GM21825 (cell line): ENCODE measurements at regions not wholly inside any gene's neighbourhood (a gene's known extent, or its start where the extent isn't known, plus 50 kb on each side); places are given as distances from the start of the nearest gene placed in this dataset.
"Not testable (repeated sequence)": the region's sequence is repeated elsewhere in the genome, so short reads cannot be mapped to it uniquely, and the experiment has no call there.

Source experiments
- ATAC-seq: cut with Tn5 transposase; IDR thresholded peaks from one replicate; pipeline ENCODE4 v1.9.1; 2021; ENCODE audit warnings: mild to moderate bottlenecking, moderate library complexity; ENCODE audit not compliant: unreplicated experiment

- ATAC-seq: no peak
These were observed 96.0 kb upstream of the GSE1 start for GRCh38 chr16:85517154-85517553.

- ATAC-seq: no peak
These were observed 95.5 kb upstream of the GSE1 start for GRCh38 chr16:85517563-85518179.

- no peak for ATAC-seq
These were observed 94.6 kb upstream of the GSE1 start for GRCh38 chr16:85518398-85519049.

GRCh38 chr16:85519050-85519440 lies 94.1 kb upstream of the GSE1 start:
- not testable (repeated sequence) for ATAC-seq

- no peak for ATAC-seq
These were observed 93.4 kb upstream of the GSE1 start for GRCh38 chr16:85519540-85520231.

GRCh38 chr16:85520853-85521521 lies 92.1 kb upstream of the GSE1 start:
- ATAC-seq: no peak

- ATAC-seq: no peak
These were observed 91.4 kb upstream of the GSE1 start for GRCh38 chr16:85521552-85522307.

GRCh38 chr16:85522308-85522841 lies 90.7 kb upstream of the GSE1 start:
- no peak for ATAC-seq

- ATAC-seq: no peak
These were observed 90.1 kb upstream of the GSE1 start for GRCh38 chr16:85522842-85523601.

GRCh38 chr16:85523602-85524364 lies 89.3 kb upstream of the GSE1 start:
- no peak for ATAC-seq

GRCh38 chr16:85524365-85524629 lies 88.8 kb upstream of the GSE1 start:
- no peak for ATAC-seq

GRCh38 chr16:85524630-85525419 lies 88.3 kb upstream of the GSE1 start:
- no peak for ATAC-seq

GRCh38 chr16:85525420-85526184 lies 87.5 kb upstream of the GSE1 start:
- ATAC-seq: no peak

- no peak for ATAC-seq
These were observed 86.7 kb upstream of the GSE1 start for GRCh38 chr16:85526185-85526974.

- no peak for ATAC-seq
These were observed 85.9 kb upstream of the GSE1 start for GRCh38 chr16:85527042-85527766.

GRCh38 chr16:85527767-85528297 lies 85.3 kb upstream of the GSE1 start:
- ATAC-seq: no peak
